SK-N-SH (cell line): ENCODE measurements at regions not wholly inside any gene's neighbourhood (a gene's known extent, or its start where the extent isn't known, plus 50 kb on each side); places are given as distances from the start of the nearest gene placed in this dataset.

ENCODE experiments used
- CTCF ChIA-PET: fragments of 300-600, 350-600 bp; formaldehyde crosslinking; extraction: SDS; loops from one replicate; lab custom pipeline; 2021; lab: Yijun Ruan, JAX
- POLR2A ChIA-PET: fragments of 350-600 bp; sonication (Branson Sonifier 250); formaldehyde crosslinking; extraction: SDS; loops from one replicate; lab custom pipeline; 2020; ENCODE audit warnings: antibody characterized with exemption, inconsistent platforms; lab: Yijun Ruan, JAX
- DNase-seq: peaks from one replicate; pipeline ENCODE4 v3.0.0; 2012
- H2AFZ ChIP-seq: fragments of 200-600 bp; sonication (generic); 2 replicates; pipeline ENCODE4 v1.8.1; 2016; ENCODE audit warnings: antibody characterized with exemption, mild to moderate bottlenecking, low read depth
- H3F3A ChIP-seq: fragments of 200-600 bp; sonication (generic); replicated peaks from 2 replicates; pipeline ENCODE3; 2016; ENCODE audit warnings: antibody characterized with exemption, mild to moderate bottlenecking; ENCODE audit not compliant: insufficient read depth
- H3K27ac ChIP-seq, 2 experiments: fragments of 200-500 bp in 1 of 2; fragments of 200-600 bp in 1 of 2; sonication (Bioruptor generic) in 1 of 2; sonication (generic), shearing (Covaris generic) in 1 of 2; 2 replicates each; pipeline versions ENCODE4 v1.5.1 to v1.6.1; 2014 to 2016; ENCODE audit warnings: low read depth in 2 of 2, inconsistent platforms in 1 of 2, low read length in 1 of 2, mild to moderate bottlenecking in 1 of 2, mixed read lengths in 1 of 2
- H3K27me3 ChIP-seq: fragments of 200-600 bp; sonication (generic), shearing (Covaris generic); 2 replicates; pipeline ENCODE4 v1.6.1; 2016; ENCODE audit warnings: mixed run types; ENCODE audit not compliant: insufficient read depth
- H3K36me3 ChIP-seq, 2 experiments: fragments of 200-500 bp in 1 of 2; fragments of 200-600 bp in 1 of 2; sonication (Bioruptor generic) in 1 of 2; sonication (generic) in 1 of 2; replicated peaks in 1 of 2; 2 replicates each; pipeline versions ENCODE3 to v1.5.1; 2014 to 2016; ENCODE audit warnings: low read length in 1 of 2, mild to moderate bottlenecking in 1 of 2; ENCODE audit not compliant: insufficient read depth in 2 of 2, control insufficient read depth in 1 of 2
- H3K4me1 ChIP-seq, 2 experiments: fragments of 200-500 bp in 1 of 2; fragments of 200-600 bp in 1 of 2; sonication (Bioruptor generic) in 1 of 2; sonication (generic), shearing (Covaris generic) in 1 of 2; 2 replicates each; pipeline versions ENCODE4 v1.5.1 to v1.6.1; 2014 to 2016; ENCODE audit warnings: low read depth in 1 of 2, low read length in 1 of 2, mixed run types in 1 of 2; ENCODE audit not compliant: insufficient read depth in 2 of 2, control insufficient read depth in 1 of 2
- H3K4me2 ChIP-seq: fragments of 200-600 bp; sonication (generic), shearing (Covaris generic); 2 replicates; pipeline ENCODE4 v1.6.1; 2017; ENCODE audit warnings: mixed run types
- H3K4me3 ChIP-seq, 2 experiments: fragments of 200-500 bp in 1 of 2; fragments of 200-600 bp in 1 of 2; sonication (Bioruptor generic) in 1 of 2; sonication (generic), shearing (Covaris generic) in 1 of 2; 2 replicates each; pipeline versions ENCODE4 v1.5.1 to v1.8.1; 2014 to 2016; ENCODE audit warnings: low read depth in 2 of 2, inconsistent platforms in 1 of 2, low read length in 1 of 2, mild to moderate bottlenecking in 1 of 2, mixed read lengths in 1 of 2, moderate library complexity in 1 of 2
- H3K79me2 ChIP-seq: fragments of 200-600 bp; sonication (generic); 2 replicates; pipeline ENCODE4 v1.8.1; 2017; ENCODE audit warnings: mild to moderate bottlenecking; ENCODE audit not compliant: insufficient read depth
- H3K9ac ChIP-seq: fragments of 200-600 bp; sonication (generic); 2 replicates; pipeline ENCODE4 v1.6.1; 2017; ENCODE audit warnings: mixed run types
- H3K9me2 ChIP-seq: fragments of 200-600 bp; sonication (generic); 2 replicates; pipeline ENCODE4 v1.6.1; 2017; ENCODE audit warnings: mixed run types
- H3K9me3 ChIP-seq: fragments of 200-600 bp; sonication (generic); 2 replicates; pipeline ENCODE4 v1.6.1; 2017; ENCODE audit warnings: mixed run types, mild to moderate bottlenecking, moderate library complexity
- H4K20me1 ChIP-seq: fragments of 200-600 bp; sonication (generic); 2 replicates; pipeline ENCODE4 v1.6.1; 2017; ENCODE audit warnings: mild to moderate bottlenecking, mixed run types; ENCODE audit not compliant: insufficient read depth
- CHD2 ChIP-seq: fragments of 150-350 bp; IDR thresholded peaks from 2 replicates; pipeline ENCODE4 v1.6.1; 2018; ENCODE audit warnings: low read length; ENCODE audit not compliant: partially characterized antibody
- GABPA ChIP-seq: IDR thresholded peaks from 2 replicates; pipeline ENCODE4 v1.4.0; 2012; ENCODE audit warnings: low read depth, mild to moderate bottlenecking
- RAD21 ChIP-seq: IDR thresholded peaks from 2 replicates; pipeline ENCODE4 v1.6.1; 2012; ENCODE audit warnings: mild to moderate bottlenecking, low read length
- RFX5 ChIP-seq: IDR thresholded peaks from 2 replicates; pipeline ENCODE4 v1.6.1; 2012; ENCODE audit warnings: mild to moderate bottlenecking, improper control_type of control experiment, low read length
- TCF12 ChIP-seq: IDR thresholded peaks from 2 replicates; pipeline ENCODE4 v1.4.0; 2012
- USF1 ChIP-seq: IDR thresholded peaks from 2 replicates; pipeline ENCODE4 v1.4.0; 2012; ENCODE audit warnings: low read depth, borderline replicate concordance
- WGBS: methylation state at CpG from one replicate; pipeline ENCODE4 v1.1.6; 2017; ENCODE audit warnings: low lambda C conversion rate; 5-methylcytosine and 5-hydroxymethylcytosine counted together
- TF ChIP-seq, protein P1 (sequence below): IDR thresholded peaks from 2 replicates; pipeline ENCODE4 v1.6.1; 2012; ENCODE audit warnings: mild to moderate bottlenecking, low read depth, low read length, moderate library complexity

DNA sequence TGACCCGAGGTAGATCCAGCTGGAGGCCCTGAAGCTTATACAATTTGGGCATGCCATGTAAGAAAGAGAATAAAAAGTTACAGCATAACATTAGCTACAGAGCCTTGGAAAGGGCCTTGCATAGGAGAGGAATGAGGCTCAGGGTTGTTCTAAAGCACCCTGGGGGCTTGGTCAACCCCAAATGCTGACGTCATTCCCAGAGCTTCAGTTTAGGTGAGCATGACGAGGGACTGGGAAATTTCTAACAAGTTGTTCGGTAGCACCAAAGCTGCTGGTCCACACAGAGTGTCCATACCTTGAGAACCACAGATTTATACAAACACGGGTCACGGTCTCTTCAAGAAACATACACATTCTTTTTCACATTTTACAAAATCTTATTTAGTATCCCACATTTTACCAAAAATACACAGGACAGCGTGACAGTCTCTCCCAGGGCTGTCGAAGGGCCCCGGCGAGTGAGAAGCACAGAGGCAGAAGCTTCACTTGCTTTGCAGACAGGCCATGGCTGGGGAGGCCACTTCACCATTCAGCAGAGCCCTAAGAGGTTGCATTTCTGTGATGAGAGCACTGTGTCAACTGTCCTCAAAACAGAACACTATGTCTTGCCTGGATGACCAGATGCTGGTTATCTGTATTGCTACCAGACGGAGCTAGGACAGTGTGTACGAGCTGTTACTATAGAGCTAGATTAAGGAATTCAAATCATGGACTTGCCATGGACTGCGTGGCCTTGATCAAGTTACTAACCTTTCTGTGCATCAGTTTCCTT is 68.2 kb upstream of the ARRDC4 start:
- H3F3A ChIP-seq = no peaks in the 10 kb centered on the region
- H3K4me1 ChIP-seq = no peaks in the 10 kb centered on the region
- no peak overlapping the region for H2AFZ ChIP-seq
- TF ChIP-seq RAD21 (no peak), CHD2 (no peak)
- no peak overlapping the region for H3K4me3 ChIP-seq
- H3K27ac ChIP-seq = no peak overlapping the region
- no peaks in the 10 kb centered on the region for H3K9me3 ChIP-seq
- CTCF ChIA-PET = interaction anchor here (0.8 to 1.2 kb wide), 3 partner anchors 11 to 286 kb away, joined by 3 to 4 read pairs (median 3); no protein-coding TSS in a partner anchor
- H3K9ac ChIP-seq = no peak overlapping the region
- H3K36me3 ChIP-seq = no peaks in the 10 kb centered on the region
- no peaks in the 10 kb centered on the region for H4K20me1 ChIP-seq
- no peaks in the 10 kb centered on the region for H3K9me2 ChIP-seq
- DNase-seq = no peak
- no peak overlapping the region for H3K4me2 ChIP-seq
- H3K79me2 ChIP-seq = no peaks in the 10 kb centered on the region
- 26% methylated on average over 13 of the region's 13 CpGs for WGBS
- peaks cover 16% of the 10 kb centered on the region; the same call in 1 of the 2 replicates for H3K27me3 ChIP-seq
- POLR2A ChIA-PET = no interaction called here

GRCh38 chr15:97893967-97894366 is 66.5 kb upstream of the ARRDC4 start:
- Histone ChIP-seq H3F3A (no peaks in the 10 kb centered on the region), H3K9me2 (no peaks in the 10 kb centered on the region), H4K20me1 (no peaks in the 10 kb centered on the region), H3K79me2 (no peaks in the 10 kb centered on the region), H3K36me3 (no peaks in the 10 kb centered on the region), H3K4me2 (no peak overlapping the region), H3K9me3 (no peaks in the 10 kb centered on the region), H3K4me1 (no peaks in the 10 kb centered on the region)
- WGBS = 3% methylated on average over 5 of the region's 5 CpGs
- no peak for DNase-seq
- ChIA-PET CTCF (no interaction called here), POLR2A (no interaction called here)
- no peak for TF ChIP-seq USF1
- TF ChIP-seq, protein P1, sequence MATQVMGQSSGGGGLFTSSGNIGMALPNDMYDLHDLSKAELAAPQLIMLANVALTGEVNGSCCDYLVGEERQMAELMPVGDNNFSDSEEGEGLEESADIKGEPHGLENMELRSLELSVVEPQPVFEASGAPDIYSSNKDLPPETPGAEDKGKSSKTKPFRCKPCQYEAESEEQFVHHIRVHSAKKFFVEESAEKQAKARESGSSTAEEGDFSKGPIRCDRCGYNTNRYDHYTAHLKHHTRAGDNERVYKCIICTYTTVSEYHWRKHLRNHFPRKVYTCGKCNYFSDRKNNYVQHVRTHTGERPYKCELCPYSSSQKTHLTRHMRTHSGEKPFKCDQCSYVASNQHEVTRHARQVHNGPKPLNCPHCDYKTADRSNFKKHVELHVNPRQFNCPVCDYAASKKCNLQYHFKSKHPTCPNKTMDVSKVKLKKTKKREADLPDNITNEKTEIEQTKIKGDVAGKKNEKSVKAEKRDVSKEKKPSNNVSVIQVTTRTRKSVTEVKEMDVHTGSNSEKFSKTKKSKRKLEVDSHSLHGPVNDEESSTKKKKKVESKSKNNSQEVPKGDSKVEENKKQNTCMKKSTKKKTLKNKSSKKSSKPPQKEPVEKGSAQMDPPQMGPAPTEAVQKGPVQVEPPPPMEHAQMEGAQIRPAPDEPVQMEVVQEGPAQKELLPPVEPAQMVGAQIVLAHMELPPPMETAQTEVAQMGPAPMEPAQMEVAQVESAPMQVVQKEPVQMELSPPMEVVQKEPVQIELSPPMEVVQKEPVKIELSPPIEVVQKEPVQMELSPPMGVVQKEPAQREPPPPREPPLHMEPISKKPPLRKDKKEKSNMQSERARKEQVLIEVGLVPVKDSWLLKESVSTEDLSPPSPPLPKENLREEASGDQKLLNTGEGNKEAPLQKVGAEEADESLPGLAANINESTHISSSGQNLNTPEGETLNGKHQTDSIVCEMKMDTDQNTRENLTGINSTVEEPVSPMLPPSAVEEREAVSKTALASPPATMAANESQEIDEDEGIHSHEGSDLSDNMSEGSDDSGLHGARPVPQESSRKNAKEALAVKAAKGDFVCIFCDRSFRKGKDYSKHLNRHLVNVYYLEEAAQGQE = no peak
- TF ChIP-seq RFX5 = no peak
- no peak for TF ChIP-seq GABPA
- TF ChIP-seq TCF12 = no peak
- TF ChIP-seq, all 33 proteins: peak for 0
- Histone ChIP-seq H3K27ac (no peak overlapping the region), H3K9ac (no peak overlapping the region), H2AFZ (no peak overlapping the region), H3K4me3 (no peak overlapping the region), H3K27me3 (peaks cover 16% of the 10 kb centered on the region; the same call in 1 of the 2 replicates)
